ENCODE measurements at regions not wholly inside any gene's neighbourhood (a gene's known extent, or its start where the extent isn't known, plus 50 kb on each side); places are given as distances from the start of the nearest gene placed in this dataset.

DNA sequence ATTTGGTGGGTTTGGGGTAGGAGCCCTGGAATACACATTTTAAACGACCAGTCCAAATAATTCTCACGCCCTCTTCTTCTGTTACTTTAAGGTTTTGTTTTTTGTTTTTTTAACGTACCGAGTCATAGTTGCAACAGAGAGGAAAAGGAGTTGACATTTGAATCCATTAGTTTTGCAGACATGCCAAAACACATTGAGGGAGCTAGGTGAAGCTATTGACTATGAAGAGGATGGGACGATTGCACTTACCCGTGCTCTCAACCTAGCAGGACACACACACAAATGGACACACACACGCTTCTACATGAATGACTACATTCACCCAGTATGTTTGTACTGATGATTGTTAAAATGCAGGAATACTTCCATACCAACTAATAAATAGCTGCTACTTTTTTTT, 54.3 kb upstream of the CIT start:
- DNase-seq: no peak

DNA sequence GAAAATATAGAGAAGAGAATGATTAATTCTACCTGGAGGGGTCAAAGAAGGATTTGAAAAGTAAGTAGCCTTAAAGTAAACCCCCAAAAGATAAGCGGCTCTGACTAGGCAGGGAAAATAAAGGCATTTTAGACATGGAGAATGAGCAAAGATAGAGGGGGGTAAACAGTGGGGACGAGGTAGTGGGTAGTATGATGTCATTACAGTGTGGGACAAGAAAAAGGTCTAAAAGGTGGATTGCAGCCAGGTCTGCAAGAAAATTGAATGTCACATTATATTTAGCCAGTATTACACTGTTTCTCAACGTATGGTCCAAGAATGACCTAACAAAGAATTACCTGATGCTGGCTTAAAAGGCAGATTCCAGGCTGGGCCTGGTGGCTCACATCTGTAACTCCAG, 55.8 kb upstream of the CIT start:
- DNase-seq: no peak

DNA sequence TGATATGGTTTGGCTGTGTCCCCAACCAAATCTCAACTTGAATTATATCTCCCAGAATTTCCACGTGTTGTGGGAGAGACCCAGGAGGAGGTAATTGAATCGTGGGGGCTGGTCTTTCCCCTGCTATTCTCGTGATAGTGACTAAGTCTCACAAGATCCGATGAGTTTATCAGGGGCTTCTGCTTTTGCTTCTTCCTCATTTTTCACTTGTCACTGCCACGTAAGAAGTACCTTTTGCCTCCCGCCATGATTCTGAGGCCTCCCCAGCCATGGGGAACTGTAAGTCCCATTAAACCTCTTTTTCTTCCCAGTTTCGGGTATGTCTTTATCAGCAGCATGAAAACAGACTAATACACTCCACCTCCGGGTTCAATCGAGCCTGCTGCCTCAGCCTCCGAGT, 54.3 kb upstream of the BICDL1 start:
- peak in 1 of 58 donors; percentile 0 for DNase-seq

DNA sequence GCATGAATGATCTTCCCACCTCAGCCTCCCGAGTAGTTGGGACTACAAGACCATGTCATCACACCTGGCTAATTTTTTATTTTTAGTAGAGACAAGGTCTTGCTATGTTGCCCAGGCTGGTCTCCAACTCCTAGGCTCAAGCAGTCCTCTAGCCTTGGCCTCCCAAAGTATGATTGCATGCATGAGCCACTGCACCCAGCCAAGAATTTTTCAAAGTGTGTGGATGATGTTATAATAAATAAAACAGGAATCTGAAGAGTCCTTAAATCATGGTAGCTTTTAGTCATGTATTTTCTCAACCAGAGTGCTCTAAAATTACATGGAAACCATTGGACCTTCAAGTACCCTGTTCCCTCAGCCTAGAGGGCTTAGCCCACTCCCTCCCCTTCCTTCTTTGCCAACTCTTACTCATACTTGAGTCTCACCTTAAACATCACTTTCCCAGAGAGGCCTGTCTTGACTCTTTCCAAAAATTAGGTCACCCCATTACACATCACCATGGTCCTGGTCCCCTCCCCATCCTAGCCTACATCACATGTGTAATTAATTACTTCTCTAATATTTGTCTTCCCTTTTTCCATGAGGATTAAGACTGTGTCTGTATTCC, 52.2 kb upstream of the BICDL1 start:
- no peak for DNase-seq

DNA sequence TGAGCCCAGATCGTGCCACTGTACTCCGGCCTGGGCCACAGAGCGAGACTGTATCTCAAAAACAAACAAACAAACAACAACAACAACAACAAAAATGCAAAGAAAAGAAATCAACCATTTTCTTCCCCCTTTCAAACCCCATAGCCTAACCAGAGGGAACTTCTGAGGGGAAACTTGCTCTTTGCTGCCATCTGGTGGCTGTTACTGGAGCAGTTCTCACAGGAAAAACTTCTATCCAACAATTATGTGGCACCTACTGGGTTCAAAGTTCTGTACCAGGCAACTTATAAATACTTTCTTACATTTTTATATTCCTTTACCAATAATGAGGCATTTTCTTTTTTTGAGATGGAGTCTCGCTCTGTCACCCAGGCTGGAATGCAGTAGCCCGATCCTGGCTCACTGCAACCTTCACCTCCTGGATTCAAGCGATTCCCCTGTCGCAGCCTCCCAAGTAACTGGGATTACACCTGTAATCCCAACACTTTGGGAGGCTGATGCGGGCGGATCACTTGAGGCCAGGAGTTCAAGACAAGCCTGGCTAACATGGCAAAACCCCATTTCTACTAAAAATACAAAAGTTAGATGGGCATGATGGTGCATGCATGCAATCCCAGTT, 50.9 kb upstream of the BICDL1 start:
- peak in 50 of 58 donors; percentile 0 to 73 (median 14) for DNase-seq
